ENCODE measurements at regions not wholly inside any gene's neighbourhood (a gene's known extent, or its start where the extent isn't known, plus 50 kb on each side); places are given as distances from the start of the nearest gene placed in this dataset.
A peak's percentile ranks its signal among the peaks of the same experiment; 100 is the strongest.

DNA sequence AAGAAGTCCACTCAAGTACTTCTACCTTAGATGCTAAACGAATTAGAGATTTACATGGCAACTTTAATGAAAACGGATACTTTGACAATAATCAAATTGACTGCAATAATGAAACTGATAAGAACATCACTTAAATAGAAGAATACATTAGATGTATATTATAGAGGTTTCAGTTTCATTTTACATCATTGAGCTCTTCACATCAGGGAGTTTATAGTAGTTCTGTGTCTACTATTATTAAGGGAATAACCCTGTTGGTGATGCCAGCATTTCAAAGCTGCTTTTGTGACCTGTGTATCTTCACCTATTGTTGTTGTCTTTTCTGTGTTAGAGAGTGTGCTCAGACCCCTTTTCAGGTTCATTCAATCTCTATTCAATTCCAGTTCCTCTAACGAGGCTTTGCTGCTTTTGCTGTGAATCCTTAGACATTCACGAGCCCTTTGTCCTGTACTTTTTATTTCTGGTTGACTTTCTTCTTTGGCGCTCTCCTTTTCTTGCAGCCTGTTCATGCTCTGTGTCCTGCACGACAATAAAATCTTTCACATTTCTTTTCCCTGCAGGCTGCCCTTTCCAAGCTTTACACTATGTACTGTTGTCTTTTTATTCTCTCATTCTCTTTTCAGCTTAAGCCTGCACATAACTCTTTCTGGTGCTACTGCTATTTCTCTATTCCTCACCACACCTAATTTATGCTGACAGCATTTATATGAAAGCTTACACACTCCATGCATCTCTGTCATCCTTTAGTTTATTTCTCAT lies 232.1 kb downstream of the CPE start:
- FAIRE-seq (no peak), DNase-seq (ENCODE audit: low spot score) (no peak)

DNA sequence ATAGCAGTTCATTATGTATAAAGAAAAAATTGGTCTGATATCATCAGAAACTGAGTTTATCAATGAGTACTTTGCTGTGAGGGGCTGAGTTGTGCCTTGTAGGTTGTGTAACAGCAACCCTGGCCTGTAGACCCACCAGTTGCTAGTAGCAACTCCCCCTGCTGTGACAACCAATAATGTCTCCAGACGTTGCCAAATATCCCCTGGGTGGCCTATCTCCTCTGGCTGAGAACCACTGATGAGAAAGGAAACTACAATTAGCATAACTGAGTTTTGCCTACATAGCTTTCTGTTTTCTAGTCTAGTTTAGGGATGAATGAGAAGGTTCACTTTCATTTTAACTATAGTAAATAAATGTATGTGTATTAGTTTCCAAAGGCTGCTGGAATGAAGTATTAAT lies 234.1 kb downstream of the CPE start:
- no peak for DNase-seq (ENCODE audit: low spot score)
- no peak for FAIRE-seq

DNA sequence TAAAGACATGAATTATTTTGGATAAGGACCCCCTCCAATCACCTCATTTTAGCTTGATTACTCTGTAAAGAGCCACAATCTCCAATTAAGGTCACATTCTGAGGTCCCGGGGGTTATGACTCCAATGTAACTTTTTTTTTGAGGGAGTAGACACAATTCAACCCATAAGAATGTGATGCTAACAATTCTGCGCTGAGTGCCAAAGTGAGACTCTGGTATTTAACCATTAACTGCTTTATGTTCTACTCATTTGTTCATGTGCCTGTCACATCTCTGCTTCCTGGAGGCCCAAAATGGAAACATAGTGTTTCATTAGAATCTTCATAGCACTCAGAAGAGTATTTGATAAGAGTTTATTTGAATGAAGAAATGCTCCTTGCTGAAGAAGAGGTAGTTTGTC lies 234.8 kb downstream of the CPE start:
- DNase-seq (ENCODE audit: low spot score) (no peak), FAIRE-seq (no peak)

GRCh38 chr4:165620913-165621312 lies 242.1 kb downstream of the CPE start:
- DNase-seq (ENCODE audit: low spot score) (no peak), FAIRE-seq (no peak)

DNA sequence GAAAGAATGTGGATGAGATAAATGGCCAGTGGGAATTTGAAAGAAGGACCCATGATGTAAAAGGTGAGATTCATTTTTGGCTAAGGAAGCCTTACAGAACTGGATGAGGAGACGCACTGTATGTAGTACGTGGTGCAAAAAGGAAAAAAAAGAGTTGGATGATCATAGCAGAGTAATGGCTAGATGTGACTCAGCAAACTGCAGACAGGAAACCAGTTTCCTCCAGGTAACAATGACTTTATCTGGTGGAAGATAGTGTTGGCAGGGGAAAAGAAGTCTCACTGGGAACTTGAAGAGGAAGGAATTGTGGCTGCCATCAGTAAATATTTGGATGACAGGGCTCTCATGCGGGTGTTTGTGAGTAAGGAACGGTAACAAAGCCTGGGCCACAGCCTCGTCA lies 243.2 kb downstream of the CPE start:
- FAIRE-seq: no peak
- DNase-seq (ENCODE audit: low spot score): peak; percentile 14

GRCh38 chr4:165625281-165625680 lies 246.5 kb downstream of the CPE start:
- FAIRE-seq (no peak), DNase-seq (ENCODE audit: low spot score) (no peak)

GRCh38 chr4:165626316-165626715 lies 246.7 kb upstream of the TLL1 start:
- DNase-seq (ENCODE audit: low spot score): no peak
- FAIRE-seq: no peak

GRCh38 chr4:165627128-165627527 lies 245.9 kb upstream of the TLL1 start:
- FAIRE-seq (no peak), DNase-seq (ENCODE audit: low spot score) (no peak)

- FAIRE-seq (no peak), DNase-seq (ENCODE audit: low spot score) (no peak)
Observed at GRCh38 chr4:165627548-165627947, 245.5 kb upstream of the TLL1 start.

DNA sequence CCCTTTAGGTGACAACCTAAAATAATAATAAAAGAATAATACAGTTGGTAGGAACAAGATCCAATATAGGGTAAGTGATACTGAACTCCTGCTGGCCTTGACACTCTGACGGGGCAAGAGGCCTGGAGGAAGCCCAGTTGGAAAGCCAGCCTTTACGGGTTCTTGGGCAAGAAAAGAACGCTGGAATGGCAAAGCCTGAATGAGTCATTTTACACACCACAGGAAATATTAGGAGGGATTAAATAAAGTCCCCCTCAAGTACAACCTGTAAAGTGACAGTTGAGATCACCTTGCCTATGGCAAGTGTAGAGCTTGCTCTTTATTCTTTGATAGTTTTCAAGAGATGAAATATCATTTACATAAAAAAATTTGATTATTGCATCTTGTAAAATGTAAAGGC lies 244.5 kb upstream of the TLL1 start:
- DNase-seq (ENCODE audit: low spot score) (no peak), FAIRE-seq (no peak)

DNA sequence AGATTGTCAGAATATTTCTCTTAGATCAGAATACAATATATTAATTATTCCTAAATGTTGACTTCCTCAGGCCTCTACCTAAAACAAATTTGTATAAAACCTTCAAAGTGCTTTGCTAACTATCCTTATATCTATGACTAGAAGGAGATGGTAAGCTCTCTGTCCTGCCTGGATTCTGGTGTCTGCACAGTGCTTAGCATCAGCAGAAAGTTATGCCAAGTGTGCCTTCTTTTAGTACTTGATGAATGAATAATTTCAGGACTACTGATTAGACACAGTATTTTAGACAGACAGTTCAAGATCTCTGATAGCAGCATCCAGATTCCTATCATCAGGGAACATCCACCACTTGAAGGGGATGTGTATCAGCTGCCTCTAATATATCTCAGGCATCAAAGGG lies 242.4 kb upstream of the TLL1 start:
- DNase-seq (ENCODE audit: low spot score) (no peak), FAIRE-seq (no peak)

GRCh38 chr4:165631208-165631894 lies 241.7 kb upstream of the TLL1 start:
- no peak for DNase-seq (ENCODE audit: low spot score)
- no peak for FAIRE-seq

DNA sequence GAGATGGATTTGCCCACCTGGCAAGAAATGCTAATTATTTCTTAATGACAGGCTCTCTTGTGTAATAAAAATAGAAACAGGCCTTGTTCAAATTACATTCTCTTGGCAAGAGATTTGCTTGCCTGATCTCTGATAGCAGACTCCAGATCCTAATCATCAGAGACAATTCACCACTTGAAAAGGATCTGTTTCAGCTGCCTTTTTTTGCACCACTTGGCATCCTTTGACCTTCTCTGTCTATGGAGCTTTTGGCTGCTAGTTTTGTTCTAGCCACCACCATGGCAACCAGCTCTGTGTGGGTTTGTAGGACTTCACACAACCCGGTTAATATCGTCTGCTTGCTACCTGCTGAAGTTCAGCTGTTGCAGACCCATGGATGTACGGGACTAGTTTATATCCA lies 241.1 kb upstream of the TLL1 start:
- FAIRE-seq (no peak), DNase-seq (ENCODE audit: low spot score) (no peak)

DNA sequence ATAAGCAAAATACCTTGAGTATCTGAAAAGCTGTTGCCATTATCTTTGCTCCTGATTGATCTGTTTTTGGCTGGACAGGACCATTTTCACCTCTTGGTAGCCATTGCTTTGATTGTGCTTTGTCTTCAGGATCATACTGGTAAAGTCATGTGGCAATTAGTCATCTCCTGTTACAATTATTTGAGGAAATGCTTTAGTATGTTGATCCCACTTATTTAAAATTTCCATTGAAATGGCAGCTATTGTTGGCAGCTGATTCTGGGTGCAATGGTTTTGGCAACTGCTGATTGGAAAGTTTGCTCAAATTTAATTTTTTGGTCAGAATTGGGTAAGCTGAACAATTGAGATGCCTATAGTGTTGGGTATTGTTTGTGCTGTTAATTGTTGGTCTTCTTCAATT lies 238.3 kb upstream of the TLL1 start:
- FAIRE-seq (no peak), DNase-seq (ENCODE audit: low spot score) (no peak)

DNA sequence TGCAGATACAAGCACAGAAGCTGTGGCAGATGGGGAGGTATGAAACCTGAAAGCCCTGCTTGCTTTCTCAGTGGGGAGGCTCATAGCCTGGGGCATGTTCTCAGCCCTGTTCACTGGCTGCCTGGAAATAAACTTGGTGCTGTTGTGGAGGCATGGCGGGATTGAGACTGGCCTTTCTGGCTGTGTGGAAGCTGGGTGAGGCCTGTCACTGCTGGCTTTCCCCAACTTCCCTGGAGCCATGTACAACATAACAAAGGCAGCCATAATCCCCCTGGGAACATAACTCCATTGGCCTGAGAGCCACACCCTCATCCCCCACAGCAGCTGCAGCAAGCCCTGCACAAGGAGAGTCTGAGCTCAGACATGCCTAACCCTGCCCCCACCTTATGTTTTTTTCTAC lies 237.7 kb upstream of the TLL1 start:
- no peak for DNase-seq (ENCODE audit: low spot score)

GRCh38 chr4:165635951-165636350 lies 237.1 kb upstream of the TLL1 start:
- no peak for FAIRE-seq
- no peak for DNase-seq (ENCODE audit: low spot score)

More for the DNA sequence above, 237.7 kb upstream of the TLL1 start:
- FAIRE-seq: no peak

DNA sequence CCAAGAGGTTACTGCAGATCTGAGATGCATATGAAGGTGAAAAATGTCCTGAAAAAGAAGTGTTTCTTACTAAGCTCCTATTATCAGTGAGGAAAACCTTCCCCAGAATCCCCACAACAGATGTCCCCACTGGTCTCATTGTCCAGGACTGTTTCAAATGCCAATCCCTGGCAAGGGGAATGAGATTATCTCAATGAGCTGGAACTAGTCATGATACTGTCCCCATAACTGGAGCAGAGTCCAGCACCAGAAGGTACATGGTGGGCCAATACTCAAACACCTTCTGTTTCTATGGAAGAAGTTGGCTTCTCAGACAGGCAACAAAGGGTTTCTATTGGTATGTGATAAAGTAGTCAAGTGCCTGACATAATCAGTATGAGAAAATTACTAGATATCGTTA lies 221.1 kb upstream of the TLL1 start:
- DNase-seq (ENCODE audit: low spot score) (no peak), FAIRE-seq (no peak)

DNA sequence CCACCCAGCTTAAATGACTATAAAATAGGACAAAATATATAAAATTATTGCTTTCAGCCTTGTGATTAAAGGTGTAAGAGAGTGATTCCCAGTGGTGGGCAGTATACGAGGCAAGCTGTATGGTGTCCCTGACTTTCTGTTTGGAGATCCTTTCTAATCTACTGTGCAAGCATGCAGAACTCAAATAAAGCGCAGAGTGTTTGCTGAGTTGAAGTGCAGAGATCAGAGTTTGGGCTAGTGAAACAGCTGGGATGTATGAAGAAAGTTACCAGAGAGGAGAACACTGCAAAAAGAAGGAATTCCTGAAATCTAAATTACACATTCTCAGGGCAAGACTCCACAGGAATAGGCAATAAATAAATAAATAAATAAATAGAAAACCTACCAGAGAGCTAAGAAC lies 218.5 kb upstream of the TLL1 start:
- no peak for DNase-seq (ENCODE audit: low spot score)
- FAIRE-seq: no peak

DNA sequence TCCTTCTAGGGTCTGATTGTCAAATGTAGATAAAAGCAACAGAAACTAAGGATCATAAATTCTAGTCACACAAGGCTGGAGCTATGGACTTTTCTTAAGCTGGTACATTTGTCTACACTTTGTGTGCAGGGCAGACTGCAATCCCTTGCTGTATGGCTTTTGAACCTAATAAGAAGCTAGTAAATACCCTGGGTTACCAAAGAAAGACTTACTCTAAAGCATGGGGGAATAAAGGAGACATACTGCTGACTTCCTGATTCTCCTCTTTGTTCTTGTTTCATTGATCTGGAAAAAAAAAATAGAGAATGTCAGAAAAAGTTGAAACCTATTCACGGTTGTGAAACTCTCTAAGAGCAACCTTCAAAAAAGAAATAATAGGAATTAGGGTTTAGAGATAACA lies 216.6 kb upstream of the TLL1 start:
- FAIRE-seq (no peak), DNase-seq (ENCODE audit: low spot score) (no peak)

DNA sequence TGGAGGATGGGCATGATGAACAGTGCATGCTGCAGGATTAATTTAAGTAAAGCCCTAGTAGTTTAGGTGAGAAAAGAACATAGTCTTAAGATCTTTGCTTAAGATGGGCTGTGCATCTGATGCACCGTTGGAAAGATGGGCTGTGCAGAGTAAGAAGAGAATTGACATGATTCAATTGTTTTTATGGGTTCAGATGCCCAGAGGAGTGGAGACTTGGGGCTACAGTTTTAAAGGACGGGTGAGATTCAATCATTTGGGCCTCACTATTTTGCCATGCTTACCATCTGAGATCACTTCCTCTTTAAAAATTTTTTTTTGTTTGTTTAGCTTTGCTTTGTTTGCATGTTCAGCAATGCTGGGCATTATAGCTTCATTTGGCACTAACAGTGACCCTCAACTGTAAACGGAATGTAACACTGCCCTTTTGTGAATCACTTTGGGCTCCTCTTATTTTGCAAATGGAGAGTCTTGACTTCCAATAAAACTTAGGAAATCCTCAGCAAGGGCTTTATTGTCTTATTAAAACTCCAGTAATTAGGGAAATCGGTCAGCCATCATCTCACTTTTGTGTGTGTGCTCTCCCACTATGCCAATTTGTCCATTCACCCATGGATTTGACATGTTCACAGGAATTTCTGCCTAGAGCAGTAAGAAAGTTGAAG lies 216.1 kb upstream of the TLL1 start:
- DNase-seq (ENCODE audit: low spot score): no peak

GRCh38 chr4:165662341-165662740 lies 210.7 kb upstream of the TLL1 start:
- FAIRE-seq (no peak), DNase-seq (ENCODE audit: low spot score) (no peak)

More for the DNA sequence above, 216.1 kb upstream of the TLL1 start:
- FAIRE-seq: no peak

DNA sequence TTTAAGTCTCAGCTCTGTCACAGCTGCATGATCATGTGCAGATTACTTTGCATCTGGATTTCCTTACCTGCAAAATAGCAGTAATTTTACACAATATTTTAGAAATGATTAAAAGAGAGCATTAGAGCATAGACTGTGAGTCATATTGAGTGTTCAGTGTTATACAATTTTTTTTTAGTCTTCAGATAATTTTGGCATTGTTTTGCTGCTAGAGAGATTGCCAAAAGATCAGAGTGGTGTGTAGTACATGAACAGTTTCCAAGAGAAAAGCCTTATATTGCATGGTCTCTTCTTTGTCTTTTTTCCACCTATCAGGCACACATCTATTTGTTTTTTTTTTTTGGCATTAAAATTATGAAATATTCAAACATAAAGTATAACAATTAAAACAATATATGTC lies 209.6 kb upstream of the TLL1 start:
- DNase-seq (ENCODE audit: low spot score): no peak
- no peak for FAIRE-seq

DNA sequence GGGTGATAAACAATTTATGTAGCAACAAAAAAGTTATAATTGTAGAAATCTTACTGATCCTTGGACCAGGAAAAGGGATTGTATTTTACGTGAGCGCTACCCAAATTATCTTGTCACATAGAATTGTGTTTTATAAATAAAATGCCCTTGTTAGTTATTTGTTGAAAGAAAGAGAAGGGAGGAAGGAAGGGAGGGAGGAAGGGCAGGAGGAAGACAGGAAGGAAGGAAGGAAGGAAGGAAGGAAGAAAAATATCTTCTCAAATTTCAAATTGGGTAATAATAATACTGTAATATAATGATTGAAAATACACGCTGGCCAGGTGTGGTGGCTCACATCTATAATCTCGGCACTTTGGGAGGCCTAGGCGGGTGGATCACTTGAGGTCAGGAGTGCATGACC lies 206.2 kb upstream of the TLL1 start:
- FAIRE-seq: no peak

More for the DNA sequence above, 206.2 kb upstream of the TLL1 start:
- DNase-seq (ENCODE audit: low spot score): no peak

All from urothelium cell line (cell line).